ENCODE measurements at regions not wholly inside any gene's neighbourhood (a gene's known extent, or its start where the extent isn't known, plus 50 kb on each side); places are given as distances from the start of the nearest gene placed in this dataset.

GRCh38 chr6:6771224-6771945, 182.9 kb downstream of the LY86 start:
- Histone ChIP-seq H3K4me1 (no peaks in the 10 kb centered on the region), H3K36me3 (no peaks in the 10 kb centered on the region), H3K4me3 (no peak overlapping the region), H3K9me3 (no peaks in the 10 kb centered on the region), H3K27me3 (no peaks in the 10 kb centered on the region), H3K27ac (no peak overlapping the region)
- intact Hi-C loops (cut with DNase I; ENCODE audit: low total_unique reads): no loop called here
- no peak for DNase-seq
- TF ChIP-seq, protein P1, sequence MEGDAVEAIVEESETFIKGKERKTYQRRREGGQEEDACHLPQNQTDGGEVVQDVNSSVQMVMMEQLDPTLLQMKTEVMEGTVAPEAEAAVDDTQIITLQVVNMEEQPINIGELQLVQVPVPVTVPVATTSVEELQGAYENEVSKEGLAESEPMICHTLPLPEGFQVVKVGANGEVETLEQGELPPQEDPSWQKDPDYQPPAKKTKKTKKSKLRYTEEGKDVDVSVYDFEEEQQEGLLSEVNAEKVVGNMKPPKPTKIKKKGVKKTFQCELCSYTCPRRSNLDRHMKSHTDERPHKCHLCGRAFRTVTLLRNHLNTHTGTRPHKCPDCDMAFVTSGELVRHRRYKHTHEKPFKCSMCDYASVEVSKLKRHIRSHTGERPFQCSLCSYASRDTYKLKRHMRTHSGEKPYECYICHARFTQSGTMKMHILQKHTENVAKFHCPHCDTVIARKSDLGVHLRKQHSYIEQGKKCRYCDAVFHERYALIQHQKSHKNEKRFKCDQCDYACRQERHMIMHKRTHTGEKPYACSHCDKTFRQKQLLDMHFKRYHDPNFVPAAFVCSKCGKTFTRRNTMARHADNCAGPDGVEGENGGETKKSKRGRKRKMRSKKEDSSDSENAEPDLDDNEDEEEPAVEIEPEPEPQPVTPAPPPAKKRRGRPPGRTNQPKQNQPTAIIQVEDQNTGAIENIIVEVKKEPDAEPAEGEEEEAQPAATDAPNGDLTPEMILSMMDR (IDR thresholded peaks at IDR 0.05): no peak
- TF ChIP-seq POLR2A (IDR thresholded peaks at IDR 0.05): no peak

DNA sequence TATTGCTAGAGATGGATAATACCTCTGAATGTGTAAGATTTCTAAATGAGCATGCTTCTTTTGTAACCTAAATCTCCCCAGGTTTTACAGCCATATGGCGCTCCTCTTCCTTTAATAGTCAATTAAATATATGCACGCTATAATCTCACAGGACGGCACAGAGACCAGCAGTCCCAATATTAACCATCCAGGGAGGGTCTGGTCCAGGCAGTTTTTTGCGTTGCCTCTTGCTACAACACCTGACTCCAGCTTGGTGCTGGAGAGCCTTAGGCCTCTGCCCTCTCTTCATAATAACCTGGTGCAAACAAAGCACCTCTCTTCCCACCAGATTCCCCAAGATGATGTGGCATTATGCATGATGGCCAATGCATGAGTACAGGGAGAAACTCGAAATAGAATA, 183.4 kb downstream of the LY86 start:
- TF ChIP-seq POLR2A (IDR thresholded peaks at IDR 0.05): no peak
- TF ChIP-seq, protein P1 (IDR thresholded peaks at IDR 0.05): no peak
- H3K4me1 ChIP-seq: no peaks in the 10 kb centered on the region
- no peaks in the 10 kb centered on the region for H3K27me3 ChIP-seq
- no peak overlapping the region for H3K4me3 ChIP-seq
- H3K27ac ChIP-seq: no peak overlapping the region
- intact Hi-C loops (cut with DNase I; ENCODE audit: low total_unique reads): no loop called here
- no peaks in the 10 kb centered on the region for H3K9me3 ChIP-seq
- no peaks in the 10 kb centered on the region for H3K36me3 ChIP-seq
- no peak for DNase-seq

DNA sequence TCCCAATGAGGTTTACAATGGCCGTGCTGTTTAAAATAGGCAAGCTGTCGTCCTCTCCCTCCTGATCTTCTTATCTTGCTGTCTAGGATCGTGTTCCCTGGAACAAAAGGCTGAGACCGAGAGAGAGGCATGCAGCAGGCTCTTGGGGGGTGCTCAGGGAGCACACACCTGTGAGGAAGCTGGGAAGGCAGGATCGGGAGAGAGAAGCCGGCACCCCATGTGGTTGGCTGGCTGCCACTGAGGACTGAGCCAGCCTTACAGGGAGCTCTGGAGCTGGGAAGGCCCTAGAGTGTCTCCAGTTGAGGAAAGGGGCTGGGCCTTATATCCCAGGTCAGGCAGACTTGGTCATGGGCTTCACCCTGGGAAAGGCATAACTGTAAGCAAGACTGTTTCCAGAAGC, 184.2 kb downstream of the LY86 start:
- no peaks in the 10 kb centered on the region for H3K9me3 ChIP-seq

DNA sequence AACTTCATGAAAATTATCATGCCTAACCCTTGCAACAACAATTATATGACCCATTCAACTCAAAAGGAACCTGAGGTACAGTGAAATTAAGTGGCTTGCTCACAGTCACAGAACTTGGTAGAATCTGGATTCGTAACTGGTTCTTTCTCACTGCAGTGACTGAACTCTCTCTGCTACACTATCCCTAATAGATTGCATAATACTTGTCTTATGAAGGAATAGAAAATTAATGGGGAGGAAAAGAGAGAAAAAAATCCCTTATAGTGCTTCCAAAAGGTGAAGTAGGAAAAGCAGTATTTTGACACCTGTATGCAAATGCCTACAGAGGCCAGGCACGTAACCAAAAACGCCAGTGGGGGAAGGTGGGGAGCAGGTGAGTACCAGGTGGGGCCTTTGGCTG, 186.6 kb downstream of the LY86 start:
- no peaks in the 10 kb centered on the region for H3K36me3 ChIP-seq
- no peaks in the 10 kb centered on the region for H3K4me1 ChIP-seq
- H3K27me3 ChIP-seq: no peaks in the 10 kb centered on the region
- no peaks in the 10 kb centered on the region for H3K9me3 ChIP-seq
- no peak overlapping the region for H3K4me3 ChIP-seq
- TF ChIP-seq, protein P1 (IDR thresholded peaks at IDR 0.05): no peak
- TF ChIP-seq POLR2A (IDR thresholded peaks at IDR 0.05): no peak
- intact Hi-C loops (cut with DNase I; ENCODE audit: low total_unique reads): no loop called here
- H3K27ac ChIP-seq: no peak overlapping the region
- no peak for DNase-seq

More for the DNA sequence above, 184.2 kb downstream of the LY86 start:
- TF ChIP-seq, protein P1 (IDR thresholded peaks at IDR 0.05): no peak
- TF ChIP-seq POLR2A (IDR thresholded peaks at IDR 0.05): no peak
- no peak overlapping the region for H3K4me3 ChIP-seq
- H3K27me3 ChIP-seq: no peaks in the 10 kb centered on the region
- no peaks in the 10 kb centered on the region for H3K4me1 ChIP-seq
- DNase-seq: no peak
- H3K27ac ChIP-seq: no peak overlapping the region
- H3K36me3 ChIP-seq: no peaks in the 10 kb centered on the region
- intact Hi-C loops (cut with DNase I; ENCODE audit: low total_unique reads): no loop called here

DNA sequence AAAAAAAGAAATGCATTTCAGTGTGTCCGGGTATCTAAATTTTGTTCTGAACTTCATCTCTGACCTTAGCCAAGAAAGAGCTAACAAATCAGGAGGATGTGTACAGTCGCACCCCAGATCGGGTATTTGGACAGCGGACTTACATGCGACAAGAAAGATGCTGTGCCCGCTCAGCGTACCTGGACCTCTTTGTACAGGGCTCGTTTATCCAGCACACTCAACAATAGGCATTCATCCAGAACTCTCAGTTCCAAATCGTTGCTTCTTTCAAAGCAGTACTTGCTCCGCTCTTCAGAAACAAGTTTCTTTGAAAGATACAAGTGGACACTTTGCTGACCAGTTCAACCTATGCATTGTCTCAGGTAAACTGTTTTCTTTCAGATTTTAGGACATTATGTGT, 191.7 kb downstream of the LY86 start:
- Histone ChIP-seq H3K27me3 (no peaks in the 10 kb centered on the region), H3K27ac (no peak overlapping the region), H3K9me3 (no peaks in the 10 kb centered on the region), H3K36me3 (no peaks in the 10 kb centered on the region), H3K4me3 (no peak overlapping the region), H3K4me1 (peaks cover 0 to 5% of the 10 kb centered on the region in 2 donors)
- DNase-seq: no peak
- no peak for TF ChIP-seq POLR2A (IDR thresholded peaks at IDR 0.05)
- TF ChIP-seq, protein P1 (IDR thresholded peaks at IDR 0.05): no peak
- intact Hi-C loops (cut with DNase I; ENCODE audit: low total_unique reads): no loop called here

All from uterus (tissue), 3 donors.